WTC11 (cell line): ENCODE measurements at regions not wholly inside any gene's neighbourhood (a gene's known extent, or its start where the extent isn't known, plus 50 kb on each side); places are given as distances from the start of the nearest gene placed in this dataset.

Source experiments
- ATAC-seq: fragments of 200-7000 bp; cut with Tn5 transposase; 2 replicates; pipeline ENCODE4 v1.10.0; 2021; ENCODE audit warnings: mild to moderate bottlenecking, moderate library complexity
- CTCF ChIA-PET: fragments of 300-600 bp; sonication (Branson Sonifier 250); formaldehyde crosslinking; loops from one replicate; lab custom pipeline; 2021; ENCODE audit warnings: antibody characterized with exemption; lab: Charles Lee
- POLR2A ChIA-PET: fragments of 350-600 bp; sonication (Branson Sonifier 250); formaldehyde crosslinking; loops from one replicate; lab custom pipeline; 2021; ENCODE audit warnings: antibody characterized with exemption; lab: Charles Lee
- DNase-seq: peaks from one replicate; pipeline ENCODE4 v3.0.0; 2021; ENCODE audit warnings: low spot score
- H3K27ac Mint-ChIP-seq: 2 replicates; pipeline ENCODE4 v1.8.0; 2021; ENCODE audit warnings: mixed read lengths
- H3K27me3 Mint-ChIP-seq: 2 replicates; pipeline ENCODE4 v1.8.0; 2021; ENCODE audit warnings: low read depth, mild to moderate bottlenecking, moderate library complexity, mixed read lengths
- H3K36me3 Mint-ChIP-seq: 2 replicates; pipeline ENCODE4 v1.8.0; 2021; ENCODE audit warnings: mixed read lengths
- H3K4me1 Mint-ChIP-seq: 2 replicates; pipeline ENCODE4 v1.8.0; 2022; ENCODE audit warnings: mixed read lengths
- H3K4me3 Mint-ChIP-seq: 2 replicates; pipeline ENCODE4 v1.8.0; 2021; ENCODE audit warnings: mild to moderate bottlenecking, moderate library complexity, mixed read lengths
- H3K9me3 Mint-ChIP-seq: 2 replicates; pipeline ENCODE4 v1.8.0; 2021; ENCODE audit warnings: mixed read lengths
- ATF2 ChIP-seq: sonication (generic); formaldehyde crosslinking; IDR thresholded peaks from 2 replicates; pipeline ENCODE4 v1.8.1; 2022; ENCODE audit warnings: low read depth, missing genetic modification reagents, borderline replicate concordance
- ETV6 ChIP-seq: sonication (generic); formaldehyde crosslinking; IDR thresholded peaks from 2 replicates; pipeline ENCODE4 v1.8.1; 2022; ENCODE audit warnings: mild to moderate bottlenecking, missing genetic modification reagents
- FOXK1 ChIP-seq: sonication (generic); formaldehyde crosslinking; IDR thresholded peaks from 2 replicates; pipeline ENCODE4 v1.8.0; 2022; ENCODE audit warnings: mild to moderate bottlenecking, moderate library complexity, missing genetic modification reagents
- FOXP4 ChIP-seq: sonication (generic); formaldehyde crosslinking; IDR thresholded peaks from 2 replicates; pipeline ENCODE4 v1.8.0; 2022; ENCODE audit warnings: mild to moderate bottlenecking, missing genetic modification reagents
- GRHL2 ChIP-seq: fragments of 250-450 bp; sonication (Bioruptor Pico); IDR thresholded peaks from 2 replicates; pipeline ENCODE4 v1.8.0; 2022; ENCODE audit warnings: mild to moderate bottlenecking, moderate library complexity; ENCODE audit not compliant: insufficient replicate concordance, severe bottlenecking
- GTF2I ChIP-seq: fragments of 250-450 bp; sonication (Bioruptor Pico); conservative IDR thresholded peaks from 2 replicates; pipeline ENCODE4 v1.4.0; 2021; ENCODE audit warnings: mild to moderate bottlenecking
- KAT7 ChIP-seq: sonication (generic); formaldehyde crosslinking; IDR thresholded peaks from 2 replicates; pipeline ENCODE4 v1.8.1; 2023; ENCODE audit warnings: missing genetic modification reagents, mild to moderate bottlenecking, borderline replicate concordance
- MYBL2 ChIP-seq: sonication (generic); formaldehyde crosslinking; IDR thresholded peaks from 2 replicates; pipeline ENCODE4 v1.8.1; 2023; ENCODE audit warnings: mild to moderate bottlenecking, moderate library complexity, missing genetic modification reagents
- NR2C2 ChIP-seq: sonication (generic); formaldehyde crosslinking; IDR thresholded peaks from 2 replicates; pipeline ENCODE4 v1.8.0; 2022; ENCODE audit warnings: mild to moderate bottlenecking, missing genetic modification reagents
- NR3C1 ChIP-seq: sonication (generic); formaldehyde crosslinking; conservative IDR thresholded peaks from 2 replicates; pipeline ENCODE4 v1.8.1; 2023; ENCODE audit warnings: low read depth, mild to moderate bottlenecking, missing genetic modification reagents
- RORB ChIP-seq: fragments of 250-450 bp; sonication (Bioruptor Pico); IDR thresholded peaks from 2 replicates; pipeline ENCODE4 v1.9.0; 2021; ENCODE audit warnings: mild to moderate bottlenecking
- SP1 ChIP-seq: sonication (generic); formaldehyde crosslinking; conservative IDR thresholded peaks from 2 replicates; pipeline ENCODE4 v1.8.1; 2022; ENCODE audit warnings: missing genetic modification reagents
- USF1 ChIP-seq: sonication (generic); formaldehyde crosslinking; IDR thresholded peaks from 2 replicates; pipeline ENCODE4 v1.8.0; 2022; ENCODE audit warnings: mild to moderate bottlenecking, missing genetic modification reagents
- ZBTB21 ChIP-seq: sonication (generic); formaldehyde crosslinking; IDR thresholded peaks from 2 replicates; pipeline ENCODE4 v1.8.1; 2023; ENCODE audit warnings: mild to moderate bottlenecking, missing genetic modification reagents, borderline replicate concordance
- ZNF423 ChIP-seq: fragments of 250-450 bp; sonication (Bioruptor Pico); IDR thresholded peaks from 2 replicates; pipeline ENCODE4 v2.1.2; 2022; ENCODE audit warnings: mild to moderate bottlenecking, moderate library complexity
- TF ChIP-seq, protein P1 (sequence below): sonication (generic); formaldehyde crosslinking; IDR thresholded peaks from 2 replicates; pipeline ENCODE4 v1.8.1; 2022; ENCODE audit warnings: mild to moderate bottlenecking, missing genetic modification reagents, moderate library complexity, borderline replicate concordance
- TF ChIP-seq, protein P2 (sequence below): sonication (generic); formaldehyde crosslinking; IDR thresholded peaks from 2 replicates; pipeline ENCODE4 v1.8.1; 2022; ENCODE audit warnings: mild to moderate bottlenecking, moderate library complexity, missing genetic modification reagents
- TF ChIP-seq, protein P3 (sequence below): fragments of 250-450 bp; sonication (Bioruptor Pico); conservative IDR thresholded peaks from 2 replicates; pipeline ENCODE4 v1.9.0; 2021; ENCODE audit warnings: mild to moderate bottlenecking

DNA sequence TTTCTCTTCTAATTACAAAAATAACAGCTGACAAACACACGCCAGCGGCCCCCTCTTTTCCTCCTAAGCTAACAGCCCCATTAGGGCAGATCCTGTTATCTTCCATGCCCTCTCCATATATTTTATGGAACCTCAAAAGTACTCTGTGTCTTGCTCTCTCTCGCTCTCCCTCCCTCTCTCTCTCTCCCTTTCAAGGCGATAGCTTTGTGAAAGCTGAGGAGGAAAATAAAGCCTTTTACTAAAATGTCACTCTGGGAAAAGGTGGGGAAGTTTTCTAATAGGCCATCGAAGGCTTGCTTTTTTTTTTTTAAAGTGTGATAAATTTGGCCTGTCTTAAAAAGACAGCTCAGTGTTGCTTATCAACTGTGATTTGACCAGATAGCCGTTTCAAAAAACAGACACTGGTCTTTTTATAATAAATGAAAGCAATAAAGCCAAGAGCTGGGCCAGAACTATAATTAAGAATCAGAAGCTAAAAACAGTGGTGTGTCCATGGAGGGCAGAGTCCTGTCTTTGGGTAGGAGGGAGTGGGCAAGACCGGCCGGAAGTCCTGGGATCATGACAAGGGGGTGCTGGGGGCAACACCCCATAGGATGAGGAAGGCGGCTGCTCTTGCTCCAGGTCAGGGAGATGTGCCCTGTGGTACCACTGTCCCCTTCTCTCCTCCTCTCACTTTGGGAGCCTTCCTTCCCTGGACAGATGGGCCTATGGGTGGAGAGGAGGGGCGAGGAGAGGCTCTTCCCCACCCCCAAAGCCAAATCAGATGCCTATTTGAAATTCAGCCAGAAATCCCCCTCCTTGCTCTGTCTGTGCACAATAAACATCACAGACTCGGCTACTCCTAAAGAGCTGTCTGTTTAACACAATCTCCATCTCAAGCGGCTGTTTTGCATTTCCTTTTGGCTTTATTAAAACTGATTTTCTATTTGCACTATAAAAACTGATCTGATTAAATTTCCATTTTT lies 267.2 kb downstream of the BUD13 start:
- ATAC-seq (no peak), DNase-seq (no peak)
- Mint-ChIP-seq H3K27ac (no peak overlapping the region), H3K27me3 (peaks cover 26% of the 10 kb centered on the region), H3K36me3 (no peaks in the 10 kb centered on the region), H3K9me3 (no peaks in the 10 kb centered on the region), H3K4me3 (no peak overlapping the region), H3K4me1 (peaks cover 69% of the 10 kb centered on the region)
- ChIA-PET CTCF (interaction anchor here (0.7 to 4.3 kb wide), 8 partner anchors 8 to 290 kb away, joined by 3 to 18 read pairs (median 4); no protein-coding TSS in a partner anchor), POLR2A (no interaction called here)
- TF ChIP-seq USF1 (CRISPR knock-in tag) (no peak), RORB (CRISPR knock-in tag) (no peak), GRHL2 (no peak), NR2C2 (CRISPR knock-in tag) (no peak), ETV6 (CRISPR knock-in tag) (no peak), NR3C1 (CRISPR knock-in tag) (no peak), ZNF423 (no peak)

GRCh38 chr11:116504541-116505297 lies 268.1 kb downstream of the BUD13 start:
- H3K9me3 Mint-ChIP-seq: no peaks in the 10 kb centered on the region
- H3K4me1 Mint-ChIP-seq: peaks cover 65% of the 10 kb centered on the region
- no peak overlapping the region for H3K27ac Mint-ChIP-seq
- DNase-seq (no peak), ATAC-seq (no peak)
- TF ChIP-seq, protein P1, sequence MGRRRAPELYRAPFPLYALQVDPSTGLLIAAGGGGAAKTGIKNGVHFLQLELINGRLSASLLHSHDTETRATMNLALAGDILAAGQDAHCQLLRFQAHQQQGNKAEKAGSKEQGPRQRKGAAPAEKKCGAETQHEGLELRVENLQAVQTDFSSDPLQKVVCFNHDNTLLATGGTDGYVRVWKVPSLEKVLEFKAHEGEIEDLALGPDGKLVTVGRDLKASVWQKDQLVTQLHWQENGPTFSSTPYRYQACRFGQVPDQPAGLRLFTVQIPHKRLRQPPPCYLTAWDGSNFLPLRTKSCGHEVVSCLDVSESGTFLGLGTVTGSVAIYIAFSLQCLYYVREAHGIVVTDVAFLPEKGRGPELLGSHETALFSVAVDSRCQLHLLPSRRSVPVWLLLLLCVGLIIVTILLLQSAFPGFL (CRISPR knock-in tag): no peak
- TF ChIP-seq SP1 (CRISPR knock-in tag) (no peak), ATF2 (no peak), MYBL2 (CRISPR knock-in tag) (no peak), KAT7 (CRISPR knock-in tag) (no peak), GTF2I (CRISPR knock-in tag) (no peak), FOXP4 (no peak), ZBTB21 (CRISPR knock-in tag) (no peak), FOXK1 (CRISPR knock-in tag) (no peak)
- TF ChIP-seq, protein P2, sequence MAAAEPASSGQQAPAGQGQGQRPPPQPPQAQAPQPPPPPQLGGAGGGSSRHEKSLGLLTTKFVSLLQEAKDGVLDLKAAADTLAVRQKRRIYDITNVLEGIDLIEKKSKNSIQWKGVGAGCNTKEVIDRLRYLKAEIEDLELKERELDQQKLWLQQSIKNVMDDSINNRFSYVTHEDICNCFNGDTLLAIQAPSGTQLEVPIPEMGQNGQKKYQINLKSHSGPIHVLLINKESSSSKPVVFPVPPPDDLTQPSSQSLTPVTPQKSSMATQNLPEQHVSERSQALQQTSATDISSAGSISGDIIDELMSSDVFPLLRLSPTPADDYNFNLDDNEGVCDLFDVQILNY (CRISPR knock-in tag): no peak
- TF ChIP-seq, protein P3, sequence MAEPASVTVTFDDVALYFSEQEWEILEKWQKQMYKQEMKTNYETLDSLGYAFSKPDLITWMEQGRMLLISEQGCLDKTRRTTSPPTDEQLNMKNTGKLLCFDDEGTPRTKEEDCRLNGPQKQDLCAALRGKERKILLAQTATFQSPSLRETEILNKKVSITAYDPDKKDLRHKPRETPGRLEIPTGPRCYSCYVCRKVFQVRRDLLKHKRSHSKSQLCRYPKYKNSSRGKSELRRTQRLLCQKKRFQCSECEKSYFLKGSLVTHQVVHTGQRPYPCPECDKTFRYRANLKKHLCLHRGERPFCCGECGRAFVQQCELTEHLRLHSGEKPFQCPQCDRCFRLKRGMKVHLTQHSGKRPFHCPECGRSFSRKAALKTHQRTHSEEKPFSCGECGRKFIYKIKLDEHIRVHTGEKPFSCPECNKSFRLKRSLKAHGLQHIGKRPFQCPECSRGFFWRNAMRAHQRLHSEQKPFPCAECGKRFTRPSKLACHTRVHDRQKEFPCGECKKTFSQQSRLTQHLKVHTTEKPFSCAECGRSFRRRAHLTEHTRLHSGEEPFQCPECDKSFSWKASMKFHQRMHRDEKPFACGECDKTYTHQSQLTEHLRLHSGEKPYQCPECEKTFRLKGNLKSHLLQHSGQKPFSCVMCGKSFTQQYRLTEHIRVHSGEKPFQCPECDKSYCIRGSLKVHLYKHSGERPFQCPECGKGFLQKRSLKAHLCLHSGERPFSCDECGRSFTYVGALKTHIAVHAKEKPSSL (CRISPR knock-in tag): no peak
- POLR2A ChIA-PET: no interaction called here
- CTCF ChIA-PET: interaction anchor here (0.7 to 4.3 kb wide), 8 partner anchors 9 to 289 kb away, joined by 3 to 18 read pairs (median 4); no protein-coding TSS in a partner anchor
- no peaks in the 10 kb centered on the region for H3K36me3 Mint-ChIP-seq
- H3K27me3 Mint-ChIP-seq: peaks cover 26% of the 10 kb centered on the region
- H3K4me3 Mint-ChIP-seq: no peak overlapping the region
